HK-2 (cell line): ENCODE measurements at regions not wholly inside any gene's neighbourhood (a gene's known extent, or its start where the extent isn't known, plus 50 kb on each side); places are given as distances from the start of the nearest gene placed in this dataset.
"Not testable (repeated sequence)": the region's sequence is repeated elsewhere in the genome, so short reads cannot be mapped to it uniquely, and the experiment has no call there.

Experiments used
- DNase-seq: peaks from one replicate; pipeline ENCODE4 v3.0.0-alpha.2; 2018; ENCODE audit not compliant: unreplicated experiment

GRCh38 chr9:103237571-103238109 lies 242.5 kb downstream of the CYLC2 start:
- DNase-seq = not testable (repeated sequence)

- DNase-seq = no peak
Observed at GRCh38 chr9:103242025-103242424, 246.9 kb downstream of the CYLC2 start.

DNA sequence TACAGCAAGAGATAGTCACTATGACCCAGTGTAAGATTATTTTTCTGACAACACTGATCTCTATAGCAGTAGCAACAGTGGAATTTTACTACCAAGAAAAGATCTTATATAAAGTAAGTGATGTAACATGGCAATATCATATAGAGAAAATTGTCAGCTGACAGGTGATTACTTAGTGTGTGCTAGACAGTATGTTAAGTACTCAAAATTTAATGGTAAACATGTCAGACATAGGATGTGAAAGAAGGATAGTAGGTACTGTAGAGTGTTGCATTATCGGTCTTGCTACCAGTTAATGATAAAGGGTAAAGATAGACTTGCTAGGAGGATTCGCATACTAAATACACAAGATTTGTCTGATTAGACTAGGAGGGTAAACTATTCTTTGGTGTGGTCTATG lies 247.4 kb downstream of the CYLC2 start:
- DNase-seq = no peak

DNA sequence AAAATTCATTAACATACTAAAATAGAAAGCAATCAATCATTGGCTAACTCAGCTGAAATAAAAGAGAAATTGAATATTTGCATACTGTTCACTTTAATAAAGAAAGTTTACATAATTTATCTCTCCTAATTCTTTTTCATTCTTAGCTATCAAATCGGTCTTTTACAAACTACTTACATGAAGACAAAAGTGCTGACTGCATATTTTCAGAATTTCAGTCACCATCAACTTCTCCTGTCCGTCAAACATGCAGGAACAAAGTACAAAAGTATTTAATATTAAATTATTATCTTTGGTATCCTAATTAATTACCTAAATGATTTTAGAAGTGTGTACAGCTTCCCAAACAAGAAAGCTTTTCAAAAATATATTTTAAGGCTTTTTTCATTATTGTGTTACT lies 248.4 kb downstream of the CYLC2 start:
- DNase-seq = no peak

DNA sequence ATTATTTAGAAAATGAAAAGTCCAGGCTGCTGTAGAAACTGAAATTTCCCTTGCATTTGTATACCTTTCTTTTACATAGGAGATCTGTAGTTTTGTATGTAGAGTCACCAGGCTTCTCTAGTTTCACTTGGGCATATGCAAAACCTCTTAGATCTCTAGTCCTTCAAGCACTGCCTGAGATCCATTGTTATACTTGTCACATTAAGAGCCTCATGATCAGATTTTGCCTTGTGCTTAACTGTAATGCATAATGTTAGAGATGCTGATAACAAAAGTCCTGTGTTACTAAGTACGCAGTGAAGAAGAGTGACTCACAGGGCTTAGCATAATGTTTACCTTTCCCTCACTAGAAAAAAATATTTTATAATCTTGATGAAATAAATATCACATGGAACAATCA lies 250.2 kb downstream of the CYLC2 start:
- DNase-seq = no peak

- no peak for DNase-seq
Observed at GRCh38 chr9:103261951-103262350, 266.8 kb downstream of the CYLC2 start.

GRCh38 chr9:103266064-103266463 lies 270.9 kb downstream of the CYLC2 start:
- DNase-seq = no peak

DNA sequence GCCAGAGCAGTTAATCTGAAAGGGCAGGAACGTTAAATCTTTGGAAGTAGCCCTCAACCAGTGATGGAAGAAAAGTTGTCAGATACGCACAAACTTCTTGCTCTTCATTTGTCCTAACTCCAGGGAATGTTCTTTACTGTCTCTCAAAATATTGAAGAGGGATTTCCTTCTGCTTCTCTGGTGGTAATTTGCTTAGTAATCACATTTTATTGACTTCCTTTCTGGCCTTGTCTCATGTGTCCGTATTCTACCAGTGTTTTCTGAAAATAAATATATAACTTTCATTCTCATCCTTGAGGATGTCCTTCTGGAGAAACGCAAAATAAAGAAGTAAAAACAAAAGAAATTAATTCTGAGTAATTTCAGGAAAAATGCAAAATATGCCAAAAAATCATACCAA lies 282.1 kb downstream of the CYLC2 start:
- DNase-seq = no peak

DNA sequence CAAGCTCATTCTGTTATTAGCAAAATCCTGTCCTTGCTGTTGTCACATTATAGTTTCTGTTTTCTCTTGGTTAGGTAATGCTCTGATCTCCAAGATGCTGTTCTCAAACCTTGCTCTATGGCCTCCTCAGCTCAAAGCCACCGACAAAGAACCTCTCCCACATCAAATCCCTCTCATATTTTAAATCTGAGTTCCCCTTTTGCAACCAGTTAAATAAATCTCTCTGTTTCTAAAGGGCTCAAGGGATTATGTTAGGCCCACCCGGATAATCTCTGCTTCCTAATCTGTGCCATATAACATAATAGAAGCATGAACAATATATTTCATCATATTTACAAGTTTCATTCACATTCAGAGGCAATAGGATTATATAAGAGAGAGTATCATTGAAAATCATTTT lies 286.0 kb downstream of the CYLC2 start:
- no peak for DNase-seq

GRCh38 chr9:103287361-103287760 lies 292.2 kb downstream of the CYLC2 start:
- DNase-seq = no peak

- DNase-seq = no peak
Observed at GRCh38 chr9:103296189-103296588, 301.1 kb downstream of the CYLC2 start.

DNA sequence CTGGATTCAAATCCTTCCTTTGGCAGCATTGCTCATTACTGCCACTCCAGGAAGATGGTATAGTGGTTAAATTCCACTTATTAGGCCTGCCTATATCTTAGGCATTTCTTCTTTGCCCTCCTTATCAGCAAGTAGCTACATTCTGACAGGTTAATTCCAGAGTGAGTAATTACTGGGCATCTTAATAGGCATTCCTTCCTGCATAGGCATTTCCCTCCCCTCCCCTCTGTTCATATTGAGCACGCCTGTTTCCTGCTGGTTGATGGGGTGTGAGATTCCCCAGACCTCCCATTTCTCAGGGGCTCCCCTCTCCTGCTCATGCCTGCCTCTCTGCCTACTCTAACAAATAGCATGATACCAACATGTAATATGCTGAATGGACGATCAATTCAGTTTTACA lies 305.9 kb downstream of the CYLC2 start:
- no peak for DNase-seq

- no peak for DNase-seq
Observed at GRCh38 chr9:103304797-103305196, 309.7 kb downstream of the CYLC2 start.

- DNase-seq = no peak
Observed at GRCh38 chr9:103319979-103320378, 324.8 kb downstream of the CYLC2 start.

DNA sequence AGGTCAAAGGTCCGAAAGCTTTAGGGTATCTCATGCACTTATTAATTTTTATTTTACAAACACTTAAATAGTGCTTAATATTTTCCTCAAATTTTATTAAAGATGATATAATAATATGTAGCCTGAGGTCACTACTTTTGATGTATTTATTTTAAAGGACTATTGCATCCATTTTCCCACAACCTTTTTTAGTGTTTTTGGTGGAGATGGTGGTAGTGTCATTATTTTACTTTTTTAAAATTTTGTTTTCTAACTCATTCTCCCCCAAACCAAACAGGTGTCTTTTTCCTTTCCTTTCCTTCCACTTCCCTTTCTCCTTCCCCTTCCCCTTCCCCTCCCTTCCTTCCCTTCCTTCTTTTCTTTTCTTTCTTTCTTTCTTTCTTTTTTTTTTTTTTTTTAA lies 328.6 kb downstream of the CYLC2 start:
- no peak for DNase-seq

GRCh38 chr9:103335461-103335860 lies 340.3 kb downstream of the CYLC2 start:
- DNase-seq = no peak

DNA sequence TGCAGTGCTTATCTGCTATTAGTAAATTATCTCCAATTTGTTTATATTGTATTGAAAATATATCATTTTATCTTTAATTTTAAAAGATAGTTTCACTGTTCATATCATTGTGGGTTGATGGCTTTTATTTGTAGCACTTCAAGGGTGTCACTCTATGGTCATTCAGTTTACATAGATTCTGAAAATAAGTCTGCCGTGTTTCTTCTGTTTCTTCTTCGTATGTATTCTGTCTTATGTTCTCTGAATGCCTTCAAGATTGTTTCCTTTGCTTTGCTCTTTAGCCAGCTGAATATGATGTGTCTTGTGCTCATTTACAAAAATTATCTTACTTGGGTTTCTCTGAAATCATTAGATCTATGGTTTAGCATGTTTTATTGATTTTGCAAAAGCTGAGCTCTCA lies 359.9 kb downstream of the CYLC2 start:
- no peak for DNase-seq

GRCh38 chr9:103357980-103358379 lies 362.8 kb downstream of the CYLC2 start:
- DNase-seq = not testable (repeated sequence)

- no peak for DNase-seq
Observed at GRCh38 chr9:103361906-103362305, 366.8 kb downstream of the CYLC2 start.

- DNase-seq = no peak
Observed at GRCh38 chr9:103362986-103363385, 367.9 kb downstream of the CYLC2 start.

- peak; percentile 58 for DNase-seq
Observed at GRCh38 chr9:103364753-103365152, 369.6 kb downstream of the CYLC2 start.

- no peak for DNase-seq
Observed at GRCh38 chr9:103371152-103371551, 376.0 kb downstream of the CYLC2 start.

GRCh38 chr9:103372828-103373227 lies 377.7 kb downstream of the CYLC2 start:
- no peak for DNase-seq

DNA sequence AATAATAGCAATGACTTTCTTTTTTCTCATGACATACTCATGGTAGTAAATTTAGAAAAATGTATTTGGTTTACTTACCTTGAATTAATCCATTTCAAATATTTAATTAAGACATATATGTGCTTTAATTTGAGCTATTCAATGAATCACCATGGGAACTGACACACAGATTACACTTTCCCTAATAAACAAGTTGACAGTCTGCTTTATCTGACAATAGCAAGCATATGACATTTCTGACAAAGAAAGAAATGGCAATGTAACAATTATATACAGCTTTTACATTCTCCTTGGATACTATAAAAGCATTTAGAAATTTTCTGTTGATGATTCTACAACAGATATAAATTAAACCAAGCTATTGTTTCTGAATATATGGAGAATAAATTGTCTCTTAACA lies 382.5 kb downstream of the CYLC2 start:
- no peak for DNase-seq
